SK-N-SH (cell line): ENCODE measurements at regions not wholly inside any gene's neighbourhood (a gene's known extent, or its start where the extent isn't known, plus 50 kb on each side); places are given as distances from the start of the nearest gene placed in this dataset.
A peak's percentile ranks its signal among the peaks of the same experiment; 100 is the strongest.

Source experiments
- CTCF ChIA-PET: fragments of 300-600, 350-600 bp; formaldehyde crosslinking; extraction: SDS; loops from one replicate; lab custom pipeline; 2021; lab: Yijun Ruan, JAX
- POLR2A ChIA-PET: fragments of 350-600 bp; sonication (Branson Sonifier 250); formaldehyde crosslinking; extraction: SDS; loops from one replicate; lab custom pipeline; 2020; ENCODE audit warnings: antibody characterized with exemption, inconsistent platforms; lab: Yijun Ruan, JAX
- DNase-seq: peaks from one replicate; pipeline ENCODE4 v3.0.0; 2012
- H2AFZ ChIP-seq: fragments of 200-600 bp; sonication (generic); 2 replicates; pipeline ENCODE4 v1.8.1; 2016; ENCODE audit warnings: antibody characterized with exemption, mild to moderate bottlenecking, low read depth
- H3F3A ChIP-seq: fragments of 200-600 bp; sonication (generic); replicated peaks from 2 replicates; pipeline ENCODE3; 2016; ENCODE audit warnings: antibody characterized with exemption, mild to moderate bottlenecking; ENCODE audit not compliant: insufficient read depth
- H3K27ac ChIP-seq, 2 experiments: fragments of 200-500 bp in 1 of 2; fragments of 200-600 bp in 1 of 2; sonication (Bioruptor generic) in 1 of 2; sonication (generic), shearing (Covaris generic) in 1 of 2; 2 replicates each; pipeline versions ENCODE4 v1.5.1 to v1.6.1; 2014 to 2016; ENCODE audit warnings: low read depth in 2 of 2, inconsistent platforms in 1 of 2, low read length in 1 of 2, mild to moderate bottlenecking in 1 of 2, mixed read lengths in 1 of 2
- H3K27me3 ChIP-seq: fragments of 200-600 bp; sonication (generic), shearing (Covaris generic); 2 replicates; pipeline ENCODE4 v1.6.1; 2016; ENCODE audit warnings: mixed run types; ENCODE audit not compliant: insufficient read depth
- H3K36me3 ChIP-seq, 2 experiments: fragments of 200-500 bp in 1 of 2; fragments of 200-600 bp in 1 of 2; sonication (Bioruptor generic) in 1 of 2; sonication (generic) in 1 of 2; replicated peaks in 1 of 2; 2 replicates each; pipeline versions ENCODE3 to v1.5.1; 2014 to 2016; ENCODE audit warnings: low read length in 1 of 2, mild to moderate bottlenecking in 1 of 2; ENCODE audit not compliant: insufficient read depth in 2 of 2, control insufficient read depth in 1 of 2
- H3K4me1 ChIP-seq, 2 experiments: fragments of 200-500 bp in 1 of 2; fragments of 200-600 bp in 1 of 2; sonication (Bioruptor generic) in 1 of 2; sonication (generic), shearing (Covaris generic) in 1 of 2; 2 replicates each; pipeline versions ENCODE4 v1.5.1 to v1.6.1; 2014 to 2016; ENCODE audit warnings: low read depth in 1 of 2, low read length in 1 of 2, mixed run types in 1 of 2; ENCODE audit not compliant: insufficient read depth in 2 of 2, control insufficient read depth in 1 of 2
- H3K4me2 ChIP-seq: fragments of 200-600 bp; sonication (generic), shearing (Covaris generic); 2 replicates; pipeline ENCODE4 v1.6.1; 2017; ENCODE audit warnings: mixed run types
- H3K4me3 ChIP-seq, 2 experiments: fragments of 200-500 bp in 1 of 2; fragments of 200-600 bp in 1 of 2; sonication (Bioruptor generic) in 1 of 2; sonication (generic), shearing (Covaris generic) in 1 of 2; 2 replicates each; pipeline versions ENCODE4 v1.5.1 to v1.8.1; 2014 to 2016; ENCODE audit warnings: low read depth in 2 of 2, inconsistent platforms in 1 of 2, low read length in 1 of 2, mild to moderate bottlenecking in 1 of 2, mixed read lengths in 1 of 2, moderate library complexity in 1 of 2
- H3K79me2 ChIP-seq: fragments of 200-600 bp; sonication (generic); 2 replicates; pipeline ENCODE4 v1.8.1; 2017; ENCODE audit warnings: mild to moderate bottlenecking; ENCODE audit not compliant: insufficient read depth
- H3K9ac ChIP-seq: fragments of 200-600 bp; sonication (generic); 2 replicates; pipeline ENCODE4 v1.6.1; 2017; ENCODE audit warnings: mixed run types
- H3K9me2 ChIP-seq: fragments of 200-600 bp; sonication (generic); 2 replicates; pipeline ENCODE4 v1.6.1; 2017; ENCODE audit warnings: mixed run types
- H3K9me3 ChIP-seq: fragments of 200-600 bp; sonication (generic); 2 replicates; pipeline ENCODE4 v1.6.1; 2017; ENCODE audit warnings: mixed run types, mild to moderate bottlenecking, moderate library complexity
- H4K20me1 ChIP-seq: fragments of 200-600 bp; sonication (generic); 2 replicates; pipeline ENCODE4 v1.6.1; 2017; ENCODE audit warnings: mild to moderate bottlenecking, mixed run types; ENCODE audit not compliant: insufficient read depth
- CHD2 ChIP-seq: fragments of 150-350 bp; IDR thresholded peaks from 2 replicates; pipeline ENCODE4 v1.6.1; 2018; ENCODE audit warnings: low read length; ENCODE audit not compliant: partially characterized antibody
- ELF1 ChIP-seq: IDR thresholded peaks from 2 replicates; pipeline ENCODE4 v1.4.0; 2012
- EP300 ChIP-seq, 2 experiments: IDR thresholded peaks; 2 replicates each; pipeline versions ENCODE4 v1.4.0 to v1.6.1; 2012; ENCODE audit warnings: borderline replicate concordance in 1 of 2, low read depth in 1 of 2, low read length in 1 of 2
- FOXJ3 ChIP-seq: sonication (generic); formaldehyde crosslinking; IDR thresholded peaks from 2 replicates; pipeline ENCODE4 v1.5.1; 2020; ENCODE audit warnings: mild to moderate bottlenecking, missing genetic modification reagents
- FOXM1 ChIP-seq: IDR thresholded peaks from 2 replicates; pipeline ENCODE4 v1.4.0; 2012; ENCODE audit warnings: low read depth, mild to moderate bottlenecking
- GATA2 ChIP-seq: sonication (generic); formaldehyde crosslinking; IDR thresholded peaks from 2 replicates; pipeline ENCODE4 v1.5.0; 2020; ENCODE audit warnings: mild to moderate bottlenecking, missing genetic modification reagents
- IRF3 ChIP-seq: fragments of 150-350 bp; IDR thresholded peaks from 2 replicates; pipeline ENCODE4 v1.6.1; 2016; ENCODE audit warnings: mild to moderate bottlenecking, low read depth, low read length
- JUND ChIP-seq: IDR thresholded peaks from 2 replicates; pipeline ENCODE4 v1.4.0; 2012
- NRF1 ChIP-seq: IDR thresholded peaks from 2 replicates; pipeline ENCODE4 v1.6.1; 2012; ENCODE audit warnings: low read depth, mild to moderate bottlenecking, low read length
- RAD21 ChIP-seq: IDR thresholded peaks from 2 replicates; pipeline ENCODE4 v1.6.1; 2012; ENCODE audit warnings: mild to moderate bottlenecking, low read length
- RCOR1 ChIP-seq: fragments of 150-350 bp; IDR thresholded peaks from 2 replicates; pipeline ENCODE4 v1.6.1; 2017; ENCODE audit warnings: antibody characterized with exemption, low read length
- REST ChIP-seq: IDR thresholded peaks from 2 replicates; pipeline ENCODE4 v1.6.1; 2012; ENCODE audit warnings: mild to moderate bottlenecking, low read depth, low read length, moderate library complexity
- SMC3 ChIP-seq: IDR thresholded peaks from 2 replicates; pipeline ENCODE4 v1.6.1; 2012; ENCODE audit warnings: low read depth, low read length, improper control_type of control experiment
- TCF12 ChIP-seq: IDR thresholded peaks from 2 replicates; pipeline ENCODE4 v1.4.0; 2012
- TEAD4 ChIP-seq: IDR thresholded peaks from 2 replicates; pipeline ENCODE4 v1.4.0; 2012; ENCODE audit warnings: mild to moderate bottlenecking, borderline replicate concordance; ENCODE audit not compliant: insufficient read depth
- USF2 ChIP-seq: fragments of 150-350 bp; IDR thresholded peaks from 2 replicates; pipeline ENCODE4 v1.6.1; 2017; ENCODE audit warnings: antibody characterized with exemption, low read length, low read depth, borderline replicate concordance
- ZBTB33 ChIP-seq: IDR thresholded peaks from 2 replicates; pipeline ENCODE4 v1.4.0; 2012; ENCODE audit warnings: low read depth, borderline replicate concordance
- WGBS: methylation state at CpG from one replicate; pipeline ENCODE4 v1.1.6; 2017; ENCODE audit warnings: low lambda C conversion rate; 5-methylcytosine and 5-hydroxymethylcytosine counted together

GRCh38 chr7:25455683-25456251, 227.5 kb upstream of the NPVF start:
- H3K4me1 ChIP-seq: peaks cover 0 to 20% of the 10 kb centered on the region in 2 experiments; a peak in 2 of 4 replicates
- H3K36me3 ChIP-seq: no peaks in the 10 kb centered on the region
- H4K20me1 ChIP-seq: no peaks in the 10 kb centered on the region
- no peak overlapping the region for H3K4me2 ChIP-seq
- no peaks in the 10 kb centered on the region for H3K79me2 ChIP-seq
- DNase-seq: no peak
- H3F3A ChIP-seq: no peaks in the 10 kb centered on the region
- TF ChIP-seq SMC3 (no peak), ZBTB33 (no peak), ELF1 (no peak), RCOR1 (no peak), NRF1 (no peak), CHD2 (no peak), IRF3 (no peak), FOXJ3 (CRISPR knock-in tag) (no peak), JUND (no peak)
- no peaks in the 10 kb centered on the region for H3K9me2 ChIP-seq
- H3K27ac ChIP-seq: no peak overlapping the region
- POLR2A ChIA-PET: no interaction called here
- H3K4me3 ChIP-seq: no peak overlapping the region
- H2AFZ ChIP-seq: no peak overlapping the region
- H3K9me3 ChIP-seq: no peaks in the 10 kb centered on the region
- 41% methylated on average over 10 of the region's 10 CpGs for WGBS
- CTCF ChIA-PET: interaction anchor here (0.6 to 1.6 kb wide), 5 partner anchors 110 to 393 kb away, joined by 3 to 5 read pairs (median 4); no protein-coding TSS in a partner anchor
- no peaks in the 10 kb centered on the region for H3K27me3 ChIP-seq
- no peak overlapping the region for H3K9ac ChIP-seq

DNA sequence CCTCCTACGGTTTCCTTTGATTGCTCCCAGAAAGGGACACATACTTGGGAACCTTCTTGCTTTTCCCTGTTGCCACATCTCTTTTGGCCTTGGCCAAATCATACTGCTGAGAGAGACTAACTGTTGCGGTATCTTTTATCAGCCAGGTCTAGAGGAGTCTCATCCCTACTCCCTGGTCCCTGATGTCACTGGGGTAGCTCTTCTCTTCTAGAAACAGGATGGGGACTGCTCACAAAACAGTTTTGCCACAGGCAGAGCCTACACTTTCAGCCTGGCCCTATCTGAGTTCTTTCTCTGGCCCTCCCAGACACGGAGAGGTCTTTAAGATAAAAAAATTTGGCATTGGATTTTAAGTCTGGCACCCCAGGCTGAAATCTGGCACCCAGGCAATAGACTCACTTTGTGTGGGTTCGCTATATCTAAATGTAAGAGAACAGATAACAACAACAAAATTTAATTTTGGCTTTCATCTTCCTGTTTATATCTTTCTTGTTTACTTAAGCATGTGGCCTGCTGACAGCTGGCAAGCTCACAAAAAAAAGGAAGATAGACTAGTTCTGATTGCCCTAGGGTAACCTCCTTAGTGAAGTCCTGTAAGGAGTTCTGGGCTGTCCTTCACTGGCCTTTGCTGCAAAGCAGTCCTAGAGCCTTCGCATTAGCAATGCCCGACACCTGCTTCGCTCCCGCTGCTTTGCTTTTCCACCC, 228.3 kb upstream of the NPVF start:
- no peaks in the 10 kb centered on the region for H3K9me3 ChIP-seq
- H3K4me3 ChIP-seq: no peak overlapping the region
- H3K9me2 ChIP-seq: no peaks in the 10 kb centered on the region
- H3K79me2 ChIP-seq: no peaks in the 10 kb centered on the region
- H2AFZ ChIP-seq: no peak overlapping the region
- no peaks in the 10 kb centered on the region for H3F3A ChIP-seq
- no peaks in the 10 kb centered on the region for H3K36me3 ChIP-seq
- 44% methylated on average over 8 of the region's 8 CpGs for WGBS
- H3K27ac ChIP-seq: peak overlapping the region in 1 of 2 experiments; percentile 24; a peak in 2 of 4 replicates
- no peak overlapping the region for H3K9ac ChIP-seq
- DNase-seq: peak; percentile 33
- H3K4me2 ChIP-seq: no peak overlapping the region
- CTCF ChIA-PET: interaction anchor here (0.6 to 1.6 kb wide), 3 partner anchors 109 to 392 kb away, joined by 3 to 5 read pairs (median 5); no protein-coding TSS in a partner anchor
- no peaks in the 10 kb centered on the region for H3K27me3 ChIP-seq
- POLR2A ChIA-PET: no interaction called here
- no peaks in the 10 kb centered on the region for H4K20me1 ChIP-seq
- peaks cover 0 to 20% of the 10 kb centered on the region in 2 experiments; a peak in 2 of 4 replicates for H3K4me1 ChIP-seq
- peak in 1 of 2 experiments; percentile 57; a peak in 2 of 4 replicates for TF ChIP-seq EP300 (IDR thresholded peaks at IDR 0.05; ENCODE audit: borderline replicate concordance in 1 of 2, low read depth in 1 of 2, low read length in 1 of 2)
- peak; percentile 51; the same call in 1 of the 2 replicates for TF ChIP-seq GATA2 (CRISPR knock-in tag)
- no peak for TF ChIP-seq TEAD4
- TF ChIP-seq ELF1: no peak
- TF ChIP-seq USF2: no peak
- no peak for TF ChIP-seq SMC3
- TF ChIP-seq REST: no peak
- no peak for TF ChIP-seq RAD21
- TF ChIP-seq NRF1: no peak
- no peak for TF ChIP-seq IRF3
- no peak for TF ChIP-seq FOXM1
- no peak for TF ChIP-seq JUND
- TF ChIP-seq TCF12: no peak
